Chondrocyte (in vitro differentiated cells): ENCODE measurements at regions not wholly inside any gene's neighbourhood (a gene's known extent, or its start where the extent isn't known, plus 50 kb on each side); places are given as distances from the start of the nearest gene placed in this dataset.
A peak's percentile ranks its signal among the peaks of the same experiment; 100 is the strongest.

Experiments used
- DNase-seq: peaks from one replicate; pipeline ENCODE4 v3.0.0; 2021; ENCODE audit warnings: mixed read lengths, low spot score
- H3K27ac Mint-ChIP-seq: one replicate; pipeline ENCODE4 v1.8.0; 2021; ENCODE audit warnings: mild to moderate bottlenecking, moderate library complexity, mixed read lengths; ENCODE audit not compliant: unreplicated experiment
- H3K27me3 Mint-ChIP-seq: 2 replicates; pipeline ENCODE4 v1.8.0; 2021; ENCODE audit warnings: low read depth, mixed read lengths
- H3K36me3 Mint-ChIP-seq: 2 replicates; pipeline ENCODE4 v1.8.0; 2021; ENCODE audit warnings: low read depth, mixed read lengths
- H3K4me1 Mint-ChIP-seq: 2 replicates; pipeline ENCODE4 v1.8.0; 2021; ENCODE audit warnings: low read depth, mild to moderate bottlenecking, mixed read lengths
- H3K4me3 Mint-ChIP-seq: one replicate; pipeline ENCODE4 v1.8.0; 2021; ENCODE audit warnings: mild to moderate bottlenecking, moderate library complexity, mixed read lengths; ENCODE audit not compliant: unreplicated experiment
- H3K9me3 Mint-ChIP-seq: 2 replicates; pipeline ENCODE4 v1.8.0; 2021; ENCODE audit warnings: low read depth, mixed read lengths
- TF ChIP-seq, protein P1 (sequence below): fragments of 200-600 bp; sonication (generic); IDR thresholded peaks from 2 replicates; pipeline ENCODE4 v1.5.0; 2021; ENCODE audit warnings: antibody characterized with exemption, mild to moderate bottlenecking, moderate library complexity

DNA sequence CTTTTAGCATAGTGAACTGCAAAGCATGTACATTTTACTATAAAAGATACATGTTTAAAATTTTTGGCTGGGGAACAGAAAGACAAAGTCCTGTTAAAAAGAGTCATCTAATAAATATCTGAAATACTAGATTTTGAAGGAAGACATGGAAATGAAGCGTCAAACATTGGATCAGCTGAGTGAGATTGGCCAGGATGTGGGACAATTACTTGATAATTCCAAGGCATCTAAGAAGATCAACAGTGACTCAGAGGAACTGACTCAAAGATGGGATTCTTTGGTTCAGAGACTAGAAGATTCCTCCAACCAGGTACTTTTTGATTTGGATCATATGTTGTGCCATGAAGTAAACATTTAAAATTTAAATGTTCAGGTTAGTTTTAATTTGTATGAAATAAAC is 162.3 kb downstream of the UTRN start:
- H3K27me3 Mint-ChIP-seq: no peaks in the 10 kb centered on the region
- no peak for DNase-seq

DNA sequence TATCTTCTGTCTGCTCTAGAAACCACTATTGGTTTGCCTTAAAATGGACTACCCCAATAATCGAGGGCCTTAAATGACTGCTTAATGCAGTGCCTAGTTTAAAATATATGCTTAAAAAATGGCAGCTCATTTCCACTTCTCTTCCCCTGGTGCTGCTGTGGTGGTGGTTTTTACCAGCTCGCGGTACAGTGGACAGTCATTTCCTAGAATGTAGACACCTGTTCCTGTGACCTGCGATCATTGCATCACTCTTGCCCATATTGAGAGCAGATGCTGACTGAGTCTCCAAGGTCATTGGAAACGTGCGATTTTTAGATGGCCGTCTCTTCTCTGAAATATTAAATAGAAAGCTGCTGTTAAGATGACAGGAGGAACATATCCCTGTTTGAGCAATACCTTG is 164.1 kb downstream of the UTRN start:
- DNase-seq: no peak
- Mint-ChIP-seq H3K4me3 (no peak overlapping the region), H3K9me3 (no peaks in the 10 kb centered on the region), H3K36me3 (peaks cover 31% of the 10 kb centered on the region), H3K4me1 (peaks cover 4% of the 10 kb centered on the region), H3K27ac (no peak overlapping the region), H3K27me3 (no peaks in the 10 kb centered on the region)
- TF ChIP-seq, protein P1, sequence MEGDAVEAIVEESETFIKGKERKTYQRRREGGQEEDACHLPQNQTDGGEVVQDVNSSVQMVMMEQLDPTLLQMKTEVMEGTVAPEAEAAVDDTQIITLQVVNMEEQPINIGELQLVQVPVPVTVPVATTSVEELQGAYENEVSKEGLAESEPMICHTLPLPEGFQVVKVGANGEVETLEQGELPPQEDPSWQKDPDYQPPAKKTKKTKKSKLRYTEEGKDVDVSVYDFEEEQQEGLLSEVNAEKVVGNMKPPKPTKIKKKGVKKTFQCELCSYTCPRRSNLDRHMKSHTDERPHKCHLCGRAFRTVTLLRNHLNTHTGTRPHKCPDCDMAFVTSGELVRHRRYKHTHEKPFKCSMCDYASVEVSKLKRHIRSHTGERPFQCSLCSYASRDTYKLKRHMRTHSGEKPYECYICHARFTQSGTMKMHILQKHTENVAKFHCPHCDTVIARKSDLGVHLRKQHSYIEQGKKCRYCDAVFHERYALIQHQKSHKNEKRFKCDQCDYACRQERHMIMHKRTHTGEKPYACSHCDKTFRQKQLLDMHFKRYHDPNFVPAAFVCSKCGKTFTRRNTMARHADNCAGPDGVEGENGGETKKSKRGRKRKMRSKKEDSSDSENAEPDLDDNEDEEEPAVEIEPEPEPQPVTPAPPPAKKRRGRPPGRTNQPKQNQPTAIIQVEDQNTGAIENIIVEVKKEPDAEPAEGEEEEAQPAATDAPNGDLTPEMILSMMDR: no peak

More for the DNA sequence above, 162.3 kb downstream of the UTRN start:
- TF ChIP-seq, protein P1: no peak
- Mint-ChIP-seq H3K4me3 (no peak overlapping the region), H3K9me3 (no peaks in the 10 kb centered on the region), H3K36me3 (peaks cover 32% of the 10 kb centered on the region), H3K27ac (peak overlapping the region; percentile 8), H3K4me1 (peaks cover 4% of the 10 kb centered on the region)

DNA sequence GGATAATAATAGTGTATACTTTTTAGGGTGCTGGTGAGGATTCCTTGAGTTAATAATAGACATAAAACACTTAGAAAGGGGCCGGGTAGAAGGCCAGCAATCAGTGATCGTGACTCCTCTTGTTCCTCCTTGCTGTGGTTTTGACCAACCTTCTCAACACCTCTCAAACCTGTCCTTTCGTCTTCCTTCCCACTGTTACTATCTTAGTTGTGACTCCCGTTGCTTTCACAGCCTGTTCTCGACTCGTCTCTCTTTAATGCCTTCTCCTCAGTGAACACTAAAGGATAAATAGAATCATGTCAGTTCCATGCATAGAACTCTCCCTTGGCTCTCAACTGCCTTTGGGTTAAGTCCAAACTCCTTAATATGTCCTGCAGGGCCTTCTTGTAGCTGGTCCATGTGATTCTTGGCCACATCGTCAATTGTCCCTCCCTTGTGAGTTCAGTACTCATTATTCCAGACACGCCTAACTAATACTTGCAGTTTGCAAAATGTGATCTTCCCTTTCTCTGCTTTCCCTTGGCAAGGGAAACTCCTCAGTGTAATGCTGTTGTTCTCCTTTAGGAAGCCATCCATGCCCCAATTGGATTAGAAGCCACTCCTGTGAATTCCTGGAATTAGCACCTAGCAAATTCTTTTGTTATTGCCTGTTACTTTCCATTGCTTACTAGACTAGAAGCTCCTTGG is 164.9 kb downstream of the UTRN start:
- Mint-ChIP-seq H3K4me3 (no peak overlapping the region), H3K36me3 (peaks cover 32% of the 10 kb centered on the region)

DNA sequence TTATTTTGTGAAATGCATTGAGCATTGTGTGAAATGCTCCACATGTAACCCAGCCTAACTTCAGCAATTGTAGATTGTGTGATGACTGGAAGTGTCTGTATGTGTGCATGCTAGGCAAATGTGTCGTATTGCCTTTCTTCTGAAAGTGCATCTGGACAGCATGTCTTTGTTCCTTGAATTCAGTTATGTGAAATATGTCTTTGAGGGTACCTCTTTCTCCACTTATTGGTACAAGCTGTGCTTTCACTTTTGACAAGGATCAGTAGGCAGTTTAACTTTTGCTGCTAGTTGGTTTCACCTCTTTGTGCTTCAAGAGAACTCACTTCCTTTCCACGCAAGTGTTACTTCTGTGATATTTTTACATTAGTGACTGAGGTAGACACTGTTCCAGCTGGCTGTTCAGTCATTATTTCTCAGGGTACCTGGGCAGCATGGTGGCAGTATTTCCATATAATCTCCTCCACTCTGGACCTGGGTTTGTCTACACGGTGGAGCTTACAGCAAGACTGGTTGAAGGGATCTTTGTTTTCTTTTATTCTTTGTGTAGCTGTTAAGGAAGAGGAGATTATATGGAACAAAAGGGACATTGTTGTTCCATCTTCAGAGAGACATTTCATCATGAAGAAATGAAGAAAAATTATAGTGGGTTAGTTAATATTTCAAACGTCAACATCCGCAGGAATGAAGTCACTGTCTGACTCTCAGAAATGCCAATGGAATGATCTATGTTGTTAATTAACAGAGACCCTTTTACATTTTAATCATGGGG is 175.4 kb downstream of the UTRN start:
- no peaks in the 10 kb centered on the region for H3K27me3 Mint-ChIP-seq
- no peaks in the 10 kb centered on the region for H3K4me1 Mint-ChIP-seq
- no peak overlapping the region for H3K27ac Mint-ChIP-seq
- no peak overlapping the region for H3K4me3 Mint-ChIP-seq
- TF ChIP-seq, protein P1: no peak
- H3K9me3 Mint-ChIP-seq: no peaks in the 10 kb centered on the region
- DNase-seq: no peak
- peaks cover 34% of the 10 kb centered on the region for H3K36me3 Mint-ChIP-seq

More for the DNA sequence above, 164.9 kb downstream of the UTRN start:
- TF ChIP-seq, protein P1: no peak
- H3K4me1 Mint-ChIP-seq: peaks cover 4% of the 10 kb centered on the region
- no peaks in the 10 kb centered on the region for H3K27me3 Mint-ChIP-seq
- no peak overlapping the region for H3K27ac Mint-ChIP-seq
- no peaks in the 10 kb centered on the region for H3K9me3 Mint-ChIP-seq
- DNase-seq: no peak

DNA sequence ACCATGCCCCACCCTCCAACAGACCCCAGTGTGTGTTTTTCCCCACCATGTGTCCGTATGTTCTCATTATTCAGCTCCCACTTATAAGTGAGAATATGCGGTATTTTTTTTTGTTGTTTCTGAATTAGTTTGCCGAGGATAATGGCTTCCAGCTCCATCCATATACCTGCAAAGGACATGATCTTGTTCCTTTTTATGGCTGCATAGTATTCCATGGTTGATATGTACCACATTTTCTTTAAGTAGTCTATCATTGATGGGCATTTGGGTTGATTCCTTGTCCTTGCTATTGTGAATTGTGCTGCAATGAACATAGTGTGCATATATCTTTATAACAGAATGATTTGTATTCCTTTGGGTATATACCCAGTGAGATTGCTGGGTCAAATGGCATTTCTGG is 176.9 kb downstream of the UTRN start:
- Mint-ChIP-seq H3K9me3 (no peaks in the 10 kb centered on the region), H3K27ac (no peak overlapping the region), H3K36me3 (peaks cover 38% of the 10 kb centered on the region), H3K4me1 (peaks cover 5% of the 10 kb centered on the region), H3K27me3 (no peaks in the 10 kb centered on the region), H3K4me3 (no peak overlapping the region)
- TF ChIP-seq, protein P1: no peak
- DNase-seq: no peak
